GM23338 (cell line): ENCODE measurements at regions not wholly inside any gene's neighbourhood (a gene's known extent, or its start where the extent isn't known, plus 50 kb on each side); places are given as distances from the start of the nearest gene placed in this dataset.

Source experiments
- ATAC-seq: fragments of 200-7000 bp; cut with Tn5 transposase; 3 replicates; pipeline ENCODE4 v1.9.1; 2020
- DNase-seq: peaks from one replicate; pipeline ENCODE4 v3.0.0-alpha.2; 2015; ENCODE audit warnings: low spot score
- H2AFZ ChIP-seq: fragments of 200-600 bp; sonication (generic); 2 replicates; pipeline ENCODE4 v1.8.0; 2016; ENCODE audit warnings: antibody characterized with exemption, mild to moderate bottlenecking, moderate library complexity
- H3F3A ChIP-seq: fragments of 200-600 bp; sonication (generic); replicated peaks from 2 replicates; pipeline ENCODE4 v1.8.0; 2017; ENCODE audit warnings: antibody characterized with exemption, mixed run types, low read depth
- H3K27ac ChIP-seq: fragments of 200-600 bp; sonication (generic); 2 replicates; pipeline ENCODE4 v1.6.1; 2016; ENCODE audit warnings: low read depth
- H3K27me3 ChIP-seq: fragments of 200-600 bp; sonication (generic); 2 replicates; pipeline ENCODE4 v1.8.0; 2016; ENCODE audit warnings: mild to moderate bottlenecking, mixed run types, moderate library complexity; ENCODE audit not compliant: insufficient read depth
- H3K36me3 ChIP-seq: fragments of 200-600 bp; sonication (generic); 2 replicates; pipeline ENCODE4 v1.8.0; 2016; ENCODE audit warnings: mild to moderate bottlenecking; ENCODE audit not compliant: insufficient read depth
- H3K4me1 ChIP-seq: fragments of 200-600 bp; sonication (generic); 2 replicates; pipeline ENCODE4 v1.8.0; 2016; ENCODE audit warnings: mild to moderate bottlenecking, moderate library complexity; ENCODE audit not compliant: insufficient read depth
- H3K4me2 ChIP-seq: fragments of 200-600 bp; sonication (generic); 2 replicates; pipeline ENCODE4 v1.7.1; 2017; ENCODE audit warnings: mixed run types
- H3K4me3 ChIP-seq: fragments of 200-600 bp; sonication (generic); 2 replicates; pipeline ENCODE4 v1.6.1; 2016; ENCODE audit warnings: mixed run types
- H3K79me2 ChIP-seq: fragments of 200-600 bp; sonication (generic); replicated peaks from 2 replicates; pipeline ENCODE4 v1.8.0; 2017; ENCODE audit warnings: mild to moderate bottlenecking; ENCODE audit not compliant: insufficient read depth
- H3K9me2 ChIP-seq: fragments of 200-600 bp; sonication (generic); 2 replicates; pipeline ENCODE4 v1.8.0; 2017; ENCODE audit not compliant: insufficient read depth
- H4K20me1 ChIP-seq: fragments of 200-600 bp; sonication (generic); replicated peaks from 2 replicates; pipeline ENCODE4 v1.8.0; 2017; ENCODE audit warnings: mild to moderate bottlenecking; ENCODE audit not compliant: insufficient read depth
- H3K27ac Mint-ChIP-seq: 2 replicates; pipeline ENCODE4 v1.8.0; 2020; ENCODE audit warnings: inconsistent platforms, mild to moderate bottlenecking, moderate library complexity, mixed read lengths
- H3K27me3 Mint-ChIP-seq: 3 replicates; pipeline ENCODE4 v1.8.0; 2022; ENCODE audit warnings: low read depth, mild to moderate bottlenecking, moderate library complexity, mixed read lengths, inconsistent platforms; ENCODE audit not compliant: insufficient read depth, poor library complexity
- H3K36me3 Mint-ChIP-seq: 3 replicates; pipeline ENCODE4 v1.8.0; 2021; ENCODE audit warnings: low read depth, mild to moderate bottlenecking, inconsistent platforms, moderate library complexity, mixed read lengths
- H3K4me1 Mint-ChIP-seq: 3 replicates; pipeline ENCODE4 v1.8.0; 2020; ENCODE audit warnings: mild to moderate bottlenecking, inconsistent platforms, mixed read lengths
- H3K4me3 Mint-ChIP-seq: 3 replicates; pipeline ENCODE4 v1.8.0; 2021; ENCODE audit warnings: moderate library complexity, mild to moderate bottlenecking, inconsistent platforms, mixed read lengths
- H3K9me3 Mint-ChIP-seq: 3 replicates; pipeline ENCODE4 v1.8.0; 2020; ENCODE audit warnings: moderate library complexity, mild to moderate bottlenecking, inconsistent platforms, mixed read lengths
- CREB1 ChIP-seq: fragments of 250-450 bp; sonication (Bioruptor Pico); IDR thresholded peaks from 2 replicates; pipeline ENCODE4 v1.5.0; 2020; ENCODE audit warnings: low read depth, mild to moderate bottlenecking, moderate library complexity
- EZH2 ChIP-seq: fragments of 200-600 bp; sonication (generic); IDR thresholded peaks from one replicate; pipeline ENCODE4 v1.8.0; 2017; ENCODE audit warnings: antibody characterized with exemption, mild to moderate bottlenecking, low read depth; ENCODE audit not compliant: unreplicated experiment
- EZH2phosphoT487 ChIP-seq: fragments of 200-600 bp; sonication (generic); IDR thresholded peaks from one replicate; pipeline ENCODE4 v1.8.1; 2018; ENCODE audit warnings: antibody characterized with exemption; ENCODE audit not compliant: unreplicated experiment
- JUNB ChIP-seq: IDR thresholded peaks from one replicate; pipeline ENCODE4 v1.6.1; 2016; ENCODE audit warnings: antibody characterized with exemption; ENCODE audit not compliant: unreplicated experiment
- NANOG ChIP-seq: IDR thresholded peaks from 2 replicates; pipeline ENCODE4 v1.6.1; 2016; ENCODE audit warnings: antibody characterized with exemption, borderline replicate concordance
- POLR2AphosphoS5 ChIP-seq: IDR thresholded peaks from 2 replicates; pipeline ENCODE4 v1.6.1; 2016; ENCODE audit warnings: antibody characterized with exemption, low read depth
- STAT1 ChIP-seq: IDR thresholded peaks from one replicate; pipeline ENCODE4 v1.6.1; 2016; ENCODE audit warnings: antibody characterized with exemption; ENCODE audit not compliant: unreplicated experiment
- ZNF114 ChIP-seq: fragments of 250-450 bp; sonication (Bioruptor Pico); IDR thresholded peaks from 2 replicates; pipeline ENCODE4 v1.5.0; 2020; ENCODE audit warnings: mild to moderate bottlenecking, moderate library complexity
- ZNF331 ChIP-seq: fragments of 250-450 bp; sonication (Bioruptor Pico); IDR thresholded peaks from 2 replicates; pipeline ENCODE4 v1.5.0; 2020; ENCODE audit warnings: low read depth, mild to moderate bottlenecking, moderate library complexity
- TF ChIP-seq, protein P1 (sequence below): fragments of 250-450 bp; sonication (Bioruptor Pico); IDR thresholded peaks from 2 replicates; pipeline ENCODE4 v1.5.0; 2020; ENCODE audit warnings: mild to moderate bottlenecking, moderate library complexity
- TF ChIP-seq, protein P2 (sequence below): IDR thresholded peaks from one replicate; pipeline ENCODE4 v1.6.1; 2018; ENCODE audit warnings: antibody characterized with exemption; ENCODE audit not compliant: unreplicated experiment
- TF ChIP-seq, protein P3 (sequence below), 2 experiments: fragments of 200-600 bp in 1 of 2; sonication (generic) in 1 of 2; conservative IDR thresholded peaks; 2 replicates each; pipeline versions ENCODE4 v1.5.1 to v1.6.1; 2016 to 2017; ENCODE audit warnings: antibody characterized with exemption in 2 of 2, low read depth in 2 of 2, mild to moderate bottlenecking in 2 of 2, moderate library complexity in 1 of 2

DNA sequence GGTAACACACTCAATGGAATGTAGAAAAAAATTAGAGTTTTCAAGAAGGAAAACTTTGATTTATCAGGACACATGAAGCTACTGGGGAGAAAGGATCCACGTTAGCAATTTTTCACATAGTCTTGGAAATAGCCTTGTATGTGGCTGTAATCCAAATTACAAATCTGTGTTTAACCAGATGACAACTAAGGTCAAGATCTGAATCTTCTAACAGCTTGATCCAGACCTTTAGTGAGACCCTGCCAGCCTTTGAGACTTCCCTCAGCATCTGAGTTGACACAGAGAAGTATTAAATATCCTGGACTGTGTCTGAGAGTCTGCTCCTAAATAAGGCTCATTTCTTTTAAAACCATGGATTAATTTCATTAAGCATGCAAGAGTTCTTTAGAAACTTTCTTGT lies 135.9 kb upstream of the KCNK2 start:
- H3K9me2 ChIP-seq = no peaks in the 10 kb centered on the region
- H3K9me3 Mint-ChIP-seq = no peaks in the 10 kb centered on the region

More for the DNA sequence above, 135.9 kb upstream of the KCNK2 start:
- Histone ChIP-seq H3F3A (no peaks in the 10 kb centered on the region), H3K27me3 (no peaks in the 10 kb centered on the region), H3K4me2 (no peak overlapping the region), H4K20me1 (no peaks in the 10 kb centered on the region), H3K79me2 (no peaks in the 10 kb centered on the region), H3K4me1 (no peaks in the 10 kb centered on the region; the same call in 1 of the 2 replicates), H3K36me3 (no peaks in the 10 kb centered on the region), H3K4me3 (no peak overlapping the region), H3K27ac (no peak overlapping the region), H2AFZ (no peak overlapping the region)
- Mint-ChIP-seq H3K4me3 (no peak overlapping the region), H3K27ac (no peak overlapping the region), H3K4me1 (peaks cover 8% of the 10 kb centered on the region; the same call in 2 of the 3 replicates), H3K27me3 (no peaks in the 10 kb centered on the region), H3K36me3 (no peaks in the 10 kb centered on the region)
- no peak for TF ChIP-seq POLR2AphosphoS5
- TF ChIP-seq, protein P1, sequence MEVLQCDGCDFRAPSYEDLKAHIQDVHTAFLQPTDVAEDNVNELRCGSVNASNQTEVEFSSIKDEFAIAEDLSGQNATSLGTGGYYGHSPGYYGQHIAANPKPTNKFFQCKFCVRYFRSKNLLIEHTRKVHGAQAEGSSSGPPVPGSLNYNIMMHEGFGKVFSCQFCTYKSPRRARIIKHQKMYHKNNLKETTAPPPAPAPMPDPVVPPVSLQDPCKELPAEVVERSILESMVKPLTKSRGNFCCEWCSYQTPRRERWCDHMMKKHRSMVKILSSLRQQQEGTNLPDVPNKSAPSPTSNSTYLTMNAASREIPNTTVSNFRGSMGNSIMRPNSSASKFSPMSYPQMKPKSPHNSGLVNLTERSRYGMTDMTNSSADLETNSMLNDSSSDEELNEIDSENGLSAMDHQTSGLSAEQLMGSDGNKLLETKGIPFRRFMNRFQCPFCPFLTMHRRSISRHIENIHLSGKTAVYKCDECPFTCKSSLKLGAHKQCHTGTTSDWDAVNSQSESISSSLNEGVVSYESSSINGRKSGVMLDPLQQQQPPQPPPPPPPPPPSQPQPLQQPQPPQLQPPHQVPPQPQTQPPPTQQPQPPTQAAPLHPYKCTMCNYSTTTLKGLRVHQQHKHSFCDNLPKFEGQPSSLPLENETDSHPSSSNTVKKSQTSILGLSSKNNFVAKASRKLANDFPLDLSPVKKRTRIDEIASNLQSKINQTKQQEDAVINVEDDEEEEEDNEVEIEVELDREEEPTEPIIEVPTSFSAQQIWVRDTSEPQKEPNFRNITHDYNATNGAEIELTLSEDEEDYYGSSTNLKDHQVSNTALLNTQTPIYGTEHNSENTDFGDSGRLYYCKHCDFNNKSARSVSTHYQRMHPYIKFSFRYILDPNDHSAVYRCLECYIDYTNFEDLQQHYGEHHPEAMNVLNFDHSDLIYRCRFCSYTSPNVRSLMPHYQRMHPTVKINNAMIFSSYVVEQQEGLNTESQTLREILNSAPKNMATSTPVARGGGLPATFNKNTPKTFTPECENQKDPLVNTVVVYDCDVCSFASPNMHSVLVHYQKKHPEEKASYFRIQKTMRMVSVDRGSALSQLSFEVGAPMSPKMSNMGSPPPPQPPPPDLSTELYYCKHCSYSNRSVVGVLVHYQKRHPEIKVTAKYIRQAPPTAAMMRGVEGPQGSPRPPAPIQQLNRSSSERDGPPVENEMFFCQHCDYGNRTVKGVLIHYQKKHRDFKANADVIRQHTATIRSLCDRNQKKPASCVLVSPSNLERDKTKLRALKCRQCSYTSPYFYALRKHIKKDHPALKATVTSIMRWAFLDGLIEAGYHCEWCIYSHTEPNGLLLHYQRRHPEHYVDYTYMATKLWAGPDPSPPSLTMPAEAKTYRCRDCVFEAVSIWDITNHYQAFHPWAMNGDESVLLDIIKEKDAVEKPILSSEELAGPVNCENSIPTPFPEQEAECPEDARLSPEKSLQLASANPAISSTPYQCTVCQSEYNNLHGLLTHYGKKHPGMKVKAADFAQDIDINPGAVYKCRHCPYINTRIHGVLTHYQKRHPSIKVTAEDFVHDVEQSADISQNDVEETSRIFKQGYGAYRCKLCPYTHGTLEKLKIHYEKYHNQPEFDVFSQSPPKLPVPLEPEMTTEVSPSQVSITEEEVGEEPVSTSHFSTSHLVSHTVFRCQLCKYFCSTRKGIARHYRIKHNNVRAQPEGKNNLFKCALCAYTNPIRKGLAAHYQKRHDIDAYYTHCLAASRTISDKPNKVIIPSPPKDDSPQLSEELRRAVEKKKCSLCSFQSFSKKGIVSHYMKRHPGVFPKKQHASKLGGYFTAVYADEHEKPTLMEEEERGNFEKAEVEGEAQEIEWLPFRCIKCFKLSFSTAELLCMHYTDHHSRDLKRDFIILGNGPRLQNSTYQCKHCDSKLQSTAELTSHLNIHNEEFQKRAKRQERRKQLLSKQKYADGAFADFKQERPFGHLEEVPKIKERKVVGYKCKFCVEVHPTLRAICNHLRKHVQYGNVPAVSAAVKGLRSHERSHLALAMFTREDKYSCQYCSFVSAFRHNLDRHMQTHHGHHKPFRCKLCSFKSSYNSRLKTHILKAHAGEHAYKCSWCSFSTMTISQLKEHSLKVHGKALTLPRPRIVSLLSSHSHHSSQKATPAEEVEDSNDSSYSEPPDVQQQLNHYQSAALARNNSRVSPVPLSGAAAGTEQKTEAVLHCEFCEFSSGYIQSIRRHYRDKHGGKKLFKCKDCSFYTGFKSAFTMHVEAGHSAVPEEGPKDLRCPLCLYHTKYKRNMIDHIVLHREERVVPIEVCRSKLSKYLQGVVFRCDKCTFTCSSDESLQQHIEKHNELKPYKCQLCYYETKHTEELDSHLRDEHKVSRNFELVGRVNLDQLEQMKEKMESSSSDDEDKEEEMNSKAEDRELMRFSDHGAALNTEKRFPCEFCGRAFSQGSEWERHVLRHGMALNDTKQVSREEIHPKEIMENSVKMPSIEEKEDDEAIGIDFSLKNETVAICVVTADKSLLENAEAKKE = no peak
- no peak for TF ChIP-seq STAT1
- no peak for TF ChIP-seq ZNF114 (CRISPR knock-in tag)
- TF ChIP-seq, protein P2, sequence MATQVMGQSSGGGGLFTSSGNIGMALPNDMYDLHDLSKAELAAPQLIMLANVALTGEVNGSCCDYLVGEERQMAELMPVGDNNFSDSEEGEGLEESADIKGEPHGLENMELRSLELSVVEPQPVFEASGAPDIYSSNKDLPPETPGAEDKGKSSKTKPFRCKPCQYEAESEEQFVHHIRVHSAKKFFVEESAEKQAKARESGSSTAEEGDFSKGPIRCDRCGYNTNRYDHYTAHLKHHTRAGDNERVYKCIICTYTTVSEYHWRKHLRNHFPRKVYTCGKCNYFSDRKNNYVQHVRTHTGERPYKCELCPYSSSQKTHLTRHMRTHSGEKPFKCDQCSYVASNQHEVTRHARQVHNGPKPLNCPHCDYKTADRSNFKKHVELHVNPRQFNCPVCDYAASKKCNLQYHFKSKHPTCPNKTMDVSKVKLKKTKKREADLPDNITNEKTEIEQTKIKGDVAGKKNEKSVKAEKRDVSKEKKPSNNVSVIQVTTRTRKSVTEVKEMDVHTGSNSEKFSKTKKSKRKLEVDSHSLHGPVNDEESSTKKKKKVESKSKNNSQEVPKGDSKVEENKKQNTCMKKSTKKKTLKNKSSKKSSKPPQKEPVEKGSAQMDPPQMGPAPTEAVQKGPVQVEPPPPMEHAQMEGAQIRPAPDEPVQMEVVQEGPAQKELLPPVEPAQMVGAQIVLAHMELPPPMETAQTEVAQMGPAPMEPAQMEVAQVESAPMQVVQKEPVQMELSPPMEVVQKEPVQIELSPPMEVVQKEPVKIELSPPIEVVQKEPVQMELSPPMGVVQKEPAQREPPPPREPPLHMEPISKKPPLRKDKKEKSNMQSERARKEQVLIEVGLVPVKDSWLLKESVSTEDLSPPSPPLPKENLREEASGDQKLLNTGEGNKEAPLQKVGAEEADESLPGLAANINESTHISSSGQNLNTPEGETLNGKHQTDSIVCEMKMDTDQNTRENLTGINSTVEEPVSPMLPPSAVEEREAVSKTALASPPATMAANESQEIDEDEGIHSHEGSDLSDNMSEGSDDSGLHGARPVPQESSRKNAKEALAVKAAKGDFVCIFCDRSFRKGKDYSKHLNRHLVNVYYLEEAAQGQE = no peak
- TF ChIP-seq EZH2phosphoT487 = no peak
- TF ChIP-seq JUNB = no peak
- TF ChIP-seq NANOG = no peak
- TF ChIP-seq ZNF331 (CRISPR knock-in tag) = no peak
- TF ChIP-seq, protein P3, sequence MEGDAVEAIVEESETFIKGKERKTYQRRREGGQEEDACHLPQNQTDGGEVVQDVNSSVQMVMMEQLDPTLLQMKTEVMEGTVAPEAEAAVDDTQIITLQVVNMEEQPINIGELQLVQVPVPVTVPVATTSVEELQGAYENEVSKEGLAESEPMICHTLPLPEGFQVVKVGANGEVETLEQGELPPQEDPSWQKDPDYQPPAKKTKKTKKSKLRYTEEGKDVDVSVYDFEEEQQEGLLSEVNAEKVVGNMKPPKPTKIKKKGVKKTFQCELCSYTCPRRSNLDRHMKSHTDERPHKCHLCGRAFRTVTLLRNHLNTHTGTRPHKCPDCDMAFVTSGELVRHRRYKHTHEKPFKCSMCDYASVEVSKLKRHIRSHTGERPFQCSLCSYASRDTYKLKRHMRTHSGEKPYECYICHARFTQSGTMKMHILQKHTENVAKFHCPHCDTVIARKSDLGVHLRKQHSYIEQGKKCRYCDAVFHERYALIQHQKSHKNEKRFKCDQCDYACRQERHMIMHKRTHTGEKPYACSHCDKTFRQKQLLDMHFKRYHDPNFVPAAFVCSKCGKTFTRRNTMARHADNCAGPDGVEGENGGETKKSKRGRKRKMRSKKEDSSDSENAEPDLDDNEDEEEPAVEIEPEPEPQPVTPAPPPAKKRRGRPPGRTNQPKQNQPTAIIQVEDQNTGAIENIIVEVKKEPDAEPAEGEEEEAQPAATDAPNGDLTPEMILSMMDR (conservative IDR thresholded peaks at IDR 0.05; ENCODE audit: low read depth in 2 of 2) = no peak
- TF ChIP-seq EZH2 = no peak
- TF ChIP-seq CREB1 = no peak
- no peak for DNase-seq
- ATAC-seq = no peak
